ENCODE measurements at regions not wholly inside any gene's neighbourhood (a gene's known extent, or its start where the extent isn't known, plus 50 kb on each side); places are given as distances from the start of the nearest gene placed in this dataset.

DNA sequence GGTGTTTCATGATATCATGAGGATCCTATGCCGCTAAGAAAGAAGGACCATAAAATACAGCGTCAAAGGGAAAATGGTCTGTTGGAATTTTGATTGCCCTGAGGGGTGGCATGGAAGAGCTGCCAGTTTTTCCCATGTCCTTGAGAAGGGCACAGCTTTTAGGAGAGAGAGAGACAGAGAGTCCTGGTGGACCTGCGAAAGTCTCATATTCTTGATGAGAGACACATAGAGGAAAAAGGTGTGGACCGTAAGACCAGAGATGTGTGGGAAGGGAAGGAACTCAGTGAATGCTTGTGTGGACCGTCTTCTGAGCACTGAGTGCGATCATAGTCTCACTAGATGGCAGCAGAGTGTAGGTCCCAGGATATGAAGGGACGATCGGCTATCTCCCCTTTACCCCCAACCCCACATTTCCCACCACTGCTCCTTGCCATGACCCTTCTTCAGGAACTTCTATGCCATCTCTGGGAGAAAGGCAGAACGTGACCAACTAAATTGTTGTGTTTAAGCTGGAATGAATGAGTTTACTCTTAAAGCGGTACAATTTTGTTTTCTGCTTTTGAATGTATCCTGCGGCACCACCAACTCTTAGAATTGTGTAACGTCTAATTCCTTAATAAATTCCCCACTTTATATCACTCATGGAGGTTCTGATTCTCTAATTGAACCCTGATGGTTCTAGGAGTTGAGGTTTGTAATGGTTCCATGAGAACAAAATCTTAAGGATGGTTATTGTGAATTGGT is 117.7 kb downstream of the CTH start (continued):
- TF ChIP-seq CHD1 (IDR thresholded peaks at IDR 0.05; ENCODE audit: low read depth, low read length), result no peak
- TF ChIP-seq POLR2A (IDR thresholded peaks at IDR 0.05; ENCODE audit: control extremely low read depth in 1 of 2, low read depth in 2 of 2, low read length in 2 of 2), result no peak
- no peak for TF ChIP-seq SIRT6 (IDR thresholded peaks at IDR 0.05; ENCODE audit: low read length)
